Fibroblast of lung (primary cell): ENCODE measurements at regions not wholly inside any gene's neighbourhood (a gene's known extent, or its start where the extent isn't known, plus 50 kb on each side); places are given as distances from the start of the nearest gene placed in this dataset.
A peak's percentile ranks its signal among the peaks of the same experiment; 100 is the strongest.

ENCODE experiments used
- DNase-seq, 2 donors: peaks; one replicate each; pipeline versions ENCODE4 v3.0.0 to v3.0.0-alpha.2; 2010; ENCODE audit warnings: low read depth in 2 of 2
- H2AFZ ChIP-seq: 2 replicates; pipeline ENCODE4 v1.5.1; 2012; ENCODE audit warnings: low read length, control low read depth, inconsistent platforms
- H3K27ac ChIP-seq: 2 replicates; pipeline ENCODE4 v1.5.1; 2011; ENCODE audit warnings: low read length, control low read depth; ENCODE audit not compliant: insufficient read depth
- H3K27me3 ChIP-seq: 2 replicates; pipeline ENCODE4 v1.5.1; 2011; ENCODE audit warnings: mild to moderate bottlenecking, low read length; ENCODE audit not compliant: control insufficient read depth, insufficient read depth
- H3K36me3 ChIP-seq: 2 replicates; pipeline ENCODE4 v1.5.1; 2011; ENCODE audit warnings: low read length; ENCODE audit not compliant: control insufficient read depth, insufficient read depth
- H3K4me1 ChIP-seq: 2 replicates; pipeline ENCODE4 v1.5.1; 2011; ENCODE audit warnings: low read length; ENCODE audit not compliant: control insufficient read depth, insufficient read depth; ENCODE audit errors: extremely low read depth
- H3K4me2 ChIP-seq: 2 replicates; pipeline ENCODE4 v1.5.1; 2011; ENCODE audit warnings: low read length, control low read depth; ENCODE audit not compliant: insufficient read depth; ENCODE audit errors: extremely low read depth
- H3K4me3 ChIP-seq, 4 experiments: fragments of 200-600 bp in 1 of 4; sonication (generic) in 1 of 4; replicated peaks in 1 of 4; 2 replicates each; pipeline ENCODE4 v1.5.1; 2011 to 2016; ENCODE audit warnings: low read length in 4 of 4, low read depth in 3 of 4, mild to moderate bottlenecking in 3 of 4, control low read depth in 2 of 4, inconsistent platforms in 1 of 4, mixed read lengths in 1 of 4; ENCODE audit not compliant: insufficient read depth in 1 of 4; ENCODE audit errors: control extremely low read depth in 1 of 4
- H3K79me2 ChIP-seq: 2 replicates; pipeline ENCODE4 v1.5.1; 2012; ENCODE audit warnings: mild to moderate bottlenecking, low read length, inconsistent platforms; ENCODE audit not compliant: control insufficient read depth, insufficient read depth
- H3K9ac ChIP-seq: 2 replicates; pipeline ENCODE4 v1.5.1; 2011; ENCODE audit warnings: mild to moderate bottlenecking, low read length, control low read depth; ENCODE audit not compliant: insufficient read depth
- H3K9me3 ChIP-seq: 2 replicates; pipeline ENCODE4 v1.5.1; 2012; ENCODE audit warnings: low read depth, low read length; ENCODE audit not compliant: control insufficient read depth, insufficient read depth
- H4K20me1 ChIP-seq: 2 replicates; pipeline ENCODE4 v1.5.1; 2011; ENCODE audit warnings: low read length; ENCODE audit not compliant: control insufficient read depth, insufficient read depth; ENCODE audit errors: extremely low read depth
- CTCF ChIP-seq, 2 donors: IDR thresholded peaks in 1 of 2; conservative IDR thresholded peaks in 1 of 2; 1 replicate in 1 of 2; 2 replicates in 1 of 2; pipeline ENCODE4 v1.5.1; 2011 to 2012; ENCODE audit warnings: low read length in 2 of 2, control low read depth in 1 of 2, inconsistent platforms in 1 of 2, low read depth in 1 of 2, mild to moderate bottlenecking in 1 of 2
- EZH2 ChIP-seq: IDR thresholded peaks from 2 replicates; pipeline ENCODE4 v1.5.1; 2012; ENCODE audit warnings: low read length, control low read depth, mild to moderate bottlenecking; ENCODE audit errors: missing control alignments

- TF ChIP-seq EZH2 (no peak), CTCF (conservative IDR thresholded peaks at IDR 0.05 in 1 of 2, IDR thresholded peaks at IDR 0.05 in 1 of 2; ENCODE audit: low read depth in 1 of 2, low read length in 2 of 2) (no peak)
- Histone ChIP-seq H3K4me1 (no peaks in the 10 kb centered on the region), H4K20me1 (no peaks in the 10 kb centered on the region), H3K4me3 (no peak overlapping the region), H3K4me2 (no peak overlapping the region), H3K79me2 (no peaks in the 10 kb centered on the region), H3K9ac (no peak overlapping the region), H3K27ac (no peak overlapping the region), H3K27me3 (no peaks in the 10 kb centered on the region), H3K36me3 (no peaks in the 10 kb centered on the region), H2AFZ (no peak overlapping the region), H3K9me3 (no peaks in the 10 kb centered on the region)
- no peak for DNase-seq
Measured at GRCh38 chr7:13148548-13148947, 461.1 kb downstream of the ARL4A start.

- Histone ChIP-seq H4K20me1 (no peaks in the 10 kb centered on the region), H2AFZ (no peak overlapping the region)
Measured at GRCh38 chr7:13151978-13152377, 464.5 kb downstream of the ARL4A start.

GRCh38 chr7:13152755-13153154 lies 465.3 kb downstream of the ARL4A start:
- H3K27me3 ChIP-seq = no peaks in the 10 kb centered on the region
- H3K79me2 ChIP-seq = no peaks in the 10 kb centered on the region
- H3K9ac ChIP-seq = no peak overlapping the region
- no peaks in the 10 kb centered on the region for H4K20me1 ChIP-seq
- H3K4me3 ChIP-seq = no peak overlapping the region
- H3K4me2 ChIP-seq = no peak overlapping the region
- no peak for TF ChIP-seq EZH2
- TF ChIP-seq CTCF (conservative IDR thresholded peaks at IDR 0.05 in 1 of 2, IDR thresholded peaks at IDR 0.05 in 1 of 2; ENCODE audit: low read depth in 1 of 2, low read length in 2 of 2) = no peak
- H3K9me3 ChIP-seq = no peaks in the 10 kb centered on the region
- H3K27ac ChIP-seq = no peak overlapping the region
- no peak for DNase-seq
- no peaks in the 10 kb centered on the region for H3K36me3 ChIP-seq
- H3K4me1 ChIP-seq = no peaks in the 10 kb centered on the region
- no peak overlapping the region for H2AFZ ChIP-seq

More at GRCh38 chr7:13151978-13152377, 464.5 kb downstream of the ARL4A start:
- no peak overlapping the region for H3K4me2 ChIP-seq
- H3K9me3 ChIP-seq = no peaks in the 10 kb centered on the region
- H3K79me2 ChIP-seq = no peaks in the 10 kb centered on the region
- H3K4me1 ChIP-seq = no peaks in the 10 kb centered on the region
- no peak overlapping the region for H3K9ac ChIP-seq
- no peaks in the 10 kb centered on the region for H3K36me3 ChIP-seq
- TF ChIP-seq EZH2 = no peak
- TF ChIP-seq CTCF (conservative IDR thresholded peaks at IDR 0.05 in 1 of 2, IDR thresholded peaks at IDR 0.05 in 1 of 2; ENCODE audit: low read depth in 1 of 2, low read length in 2 of 2) = no peak
- peak in 1 of 2 donors; percentile 7 for DNase-seq
- no peak overlapping the region for H3K27ac ChIP-seq
- H3K4me3 ChIP-seq = no peak overlapping the region
- no peaks in the 10 kb centered on the region for H3K27me3 ChIP-seq
